Vagina (tissue), 2 donors: ENCODE measurements at regions not wholly inside any gene's neighbourhood (a gene's known extent, or its start where the extent isn't known, plus 50 kb on each side); places are given as distances from the start of the nearest gene placed in this dataset.

ENCODE experiments used
- CTCF ChIP-seq, 3 experiments: fragments of 450-650 bp in 2 of 3; fragments of 200-600 bp in 1 of 3; sonication (generic) in 1 of 3; IDR thresholded peaks; one replicate each; pipeline ENCODE4 v1.5.1; 2017 to 2019; ENCODE audit warnings: antibody characterized with exemption in 3 of 3, mild to moderate bottlenecking in 2 of 3, moderate library complexity in 2 of 3
- POLR2A ChIP-seq, 2 donors: fragments of 450-650 bp; IDR thresholded peaks; one replicate each; pipeline ENCODE4 v1.6.1; 2017; ENCODE audit warnings: antibody characterized with exemption in 2 of 2, mild to moderate bottlenecking in 2 of 2, moderate library complexity in 2 of 2
- POLR2AphosphoS5 ChIP-seq, 2 donors: sonication (generic); formaldehyde crosslinking; IDR thresholded peaks; one replicate each; pipeline ENCODE4 v1.9.0; 2017; ENCODE audit warnings: antibody characterized with exemption in 2 of 2, mild to moderate bottlenecking in 2 of 2, low read depth in 1 of 2; ENCODE audit not compliant: insufficient read depth in 1 of 2

DNA sequence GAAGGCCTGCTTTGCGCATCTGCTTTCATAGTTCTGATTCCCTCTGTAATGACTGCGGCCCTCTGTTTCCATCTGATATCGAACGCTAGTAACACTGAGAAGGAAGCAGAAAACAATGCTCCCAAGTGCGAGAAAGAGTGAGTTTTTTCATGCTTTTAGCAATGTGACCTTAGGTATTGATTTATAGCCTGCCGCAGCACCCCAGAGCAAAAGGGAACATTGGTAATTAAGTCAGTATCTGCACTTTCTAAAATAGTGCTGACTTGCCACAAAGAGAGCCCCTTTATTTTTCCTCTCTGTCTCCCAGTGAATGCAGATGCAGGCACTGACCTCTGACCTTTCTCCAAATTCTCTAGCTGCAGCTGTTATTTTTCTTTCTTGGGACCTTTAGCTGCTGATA is 129.8 kb downstream of the HDGFL1 start:
- TF ChIP-seq POLR2A (IDR thresholded peaks at IDR 0.05) (no peak), CTCF (IDR thresholded peaks at IDR 0.05) (no peak), POLR2AphosphoS5 (IDR thresholded peaks at IDR 0.05; ENCODE audit: insufficient read depth in 1 of 2, low read depth in 1 of 2) (no peak)
